Mammary epithelial cell (primary cell): ENCODE measurements at regions not wholly inside any gene's neighbourhood (a gene's known extent, or its start where the extent isn't known, plus 50 kb on each side); places are given as distances from the start of the nearest gene placed in this dataset.

ENCODE experiments used
- EZH2 ChIP-seq: IDR thresholded peaks from 2 replicates; pipeline ENCODE4 v1.6.1; 2012; ENCODE audit warnings: low read length, inconsistent platforms, borderline replicate concordance
- TF ChIP-seq, protein P1 (sequence below), 2 donors: IDR thresholded peaks in 1 of 2; conservative IDR thresholded peaks in 1 of 2; 2 replicates each; pipeline ENCODE4 v1.5.1; 2011 to 2012; ENCODE audit warnings: inconsistent platforms in 2 of 2, low read length in 2 of 2, mild to moderate bottlenecking in 2 of 2, control low read depth in 1 of 2, low read depth in 1 of 2; ENCODE audit not compliant: insufficient read depth in 1 of 2; ENCODE audit errors: extremely low read depth in 1 of 2

DNA sequence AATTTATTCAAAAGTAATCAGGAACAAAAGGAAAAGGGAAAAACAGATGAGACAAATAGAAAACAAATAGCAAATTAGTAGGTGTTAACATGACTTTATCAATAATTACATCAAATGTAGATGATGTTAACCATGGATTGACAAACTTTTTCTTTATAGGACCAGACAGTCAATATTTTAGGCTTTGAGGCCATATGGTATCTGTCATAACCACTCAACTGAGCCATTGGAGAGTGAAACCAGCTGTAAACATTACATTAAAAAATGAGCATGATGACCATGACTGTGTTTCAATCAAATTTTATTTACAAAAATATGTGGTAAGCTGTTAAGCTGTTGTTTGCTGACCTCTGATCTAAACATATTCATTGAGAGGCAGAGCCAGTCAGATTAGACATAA is 118.5 kb upstream of the NWD2 start:
- TF ChIP-seq, protein P1, sequence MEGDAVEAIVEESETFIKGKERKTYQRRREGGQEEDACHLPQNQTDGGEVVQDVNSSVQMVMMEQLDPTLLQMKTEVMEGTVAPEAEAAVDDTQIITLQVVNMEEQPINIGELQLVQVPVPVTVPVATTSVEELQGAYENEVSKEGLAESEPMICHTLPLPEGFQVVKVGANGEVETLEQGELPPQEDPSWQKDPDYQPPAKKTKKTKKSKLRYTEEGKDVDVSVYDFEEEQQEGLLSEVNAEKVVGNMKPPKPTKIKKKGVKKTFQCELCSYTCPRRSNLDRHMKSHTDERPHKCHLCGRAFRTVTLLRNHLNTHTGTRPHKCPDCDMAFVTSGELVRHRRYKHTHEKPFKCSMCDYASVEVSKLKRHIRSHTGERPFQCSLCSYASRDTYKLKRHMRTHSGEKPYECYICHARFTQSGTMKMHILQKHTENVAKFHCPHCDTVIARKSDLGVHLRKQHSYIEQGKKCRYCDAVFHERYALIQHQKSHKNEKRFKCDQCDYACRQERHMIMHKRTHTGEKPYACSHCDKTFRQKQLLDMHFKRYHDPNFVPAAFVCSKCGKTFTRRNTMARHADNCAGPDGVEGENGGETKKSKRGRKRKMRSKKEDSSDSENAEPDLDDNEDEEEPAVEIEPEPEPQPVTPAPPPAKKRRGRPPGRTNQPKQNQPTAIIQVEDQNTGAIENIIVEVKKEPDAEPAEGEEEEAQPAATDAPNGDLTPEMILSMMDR (conservative IDR thresholded peaks at IDR 0.05 in 1 of 2, IDR thresholded peaks at IDR 0.05 in 1 of 2; ENCODE audit: extremely low read depth in 1 of 2, insufficient read depth in 1 of 2, low read depth in 1 of 2, low read length in 2 of 2), result no peak
- no peak for TF ChIP-seq EZH2
